Activated naive CD4-positive, alpha-beta T cell treated with anti-CD3 and anti-CD28 coated beads, Interleukin-2, amount 10 ng/mL, durations not matched to agents 7 days and 5 days (primary cell): ENCODE measurements at regions not wholly inside any gene's neighbourhood (a gene's known extent, or its start where the extent isn't known, plus 50 kb on each side); places are given as distances from the start of the nearest gene placed in this dataset.

Experiments used
- CTCF ChIA-PET: fragments of 350-600 bp; sonication (Branson Sonifier 250); formaldehyde crosslinking; loops from one replicate; lab custom pipeline; 2021; ENCODE audit warnings: antibody characterized with exemption; lab: Charles Lee
- DNase-seq: peaks from one replicate; pipeline ENCODE4 v3.0.0-alpha.2; 2020
- H3K27ac Mint-ChIP-seq: one replicate; pipeline ENCODE4 v1.8.0; 2021; ENCODE audit warnings: mild to moderate bottlenecking, moderate library complexity, mixed read lengths
- H3K27me3 Mint-ChIP-seq: one replicate; pipeline ENCODE4 v1.8.0; 2021; ENCODE audit warnings: mild to moderate bottlenecking, mixed read lengths
- H3K36me3 Mint-ChIP-seq: one replicate; pipeline ENCODE4 v1.8.0; 2021; ENCODE audit warnings: mixed read lengths
- H3K4me1 Mint-ChIP-seq: one replicate; pipeline ENCODE4 v1.8.0; 2021; ENCODE audit warnings: mixed read lengths
- H3K4me3 Mint-ChIP-seq: one replicate; pipeline ENCODE4 v1.8.0; 2021; ENCODE audit warnings: mild to moderate bottlenecking, moderate library complexity, mixed read lengths
- H3K9me3 Mint-ChIP-seq: one replicate; pipeline ENCODE4 v1.8.0; 2021; ENCODE audit warnings: mixed read lengths

DNA sequence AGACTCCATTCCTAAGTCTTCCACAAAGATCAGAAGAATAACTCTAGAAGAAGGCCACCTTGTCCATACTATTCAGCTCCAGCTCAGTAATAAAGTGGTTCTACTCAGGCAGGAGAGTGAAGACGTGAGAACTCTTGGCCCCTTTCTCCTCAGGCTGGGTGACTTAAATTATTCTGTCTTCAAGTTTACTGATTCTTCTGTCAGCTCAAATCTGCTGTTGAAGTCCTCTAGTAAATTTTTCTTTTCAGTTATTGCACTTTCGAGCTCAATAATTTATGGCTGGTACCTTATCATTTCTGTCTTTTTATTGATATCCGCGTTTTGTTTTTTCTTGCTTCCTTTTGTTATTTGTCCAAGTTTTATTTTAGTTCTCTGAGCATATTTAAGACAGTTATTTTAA, 922.3 kb upstream of the PCDH9 start:
- Mint-ChIP-seq H3K4me3 (no peak overlapping the region), H3K4me1 (no peaks in the 10 kb centered on the region), H3K9me3 (peaks cover 13% of the 10 kb centered on the region), H3K27ac (no peak overlapping the region), H3K27me3 (no peaks in the 10 kb centered on the region), H3K36me3 (no peaks in the 10 kb centered on the region)
- CTCF ChIA-PET = no interaction called here
- no peak for DNase-seq

DNA sequence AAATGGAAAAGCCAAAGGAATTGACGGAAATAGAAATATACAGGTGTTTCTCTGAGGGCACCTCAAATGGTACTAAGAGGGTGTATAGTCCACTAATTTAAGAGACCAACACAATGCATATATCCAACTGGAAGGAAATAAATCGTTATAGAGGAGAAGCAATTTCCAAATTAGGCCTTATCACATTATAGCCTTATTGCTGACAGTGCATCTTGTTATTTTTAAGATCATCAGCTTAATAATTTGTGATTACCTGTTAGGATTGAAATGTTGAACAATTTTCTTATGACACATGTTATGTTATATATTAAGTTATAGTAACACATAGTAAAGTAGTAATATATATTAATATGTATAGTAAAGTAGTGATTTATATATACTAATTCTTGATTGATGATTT, 915.7 kb upstream of the PCDH9 start:
- H3K9me3 Mint-ChIP-seq = peaks cover 8% of the 10 kb centered on the region
- H3K4me1 Mint-ChIP-seq = no peaks in the 10 kb centered on the region
- no peaks in the 10 kb centered on the region for H3K27me3 Mint-ChIP-seq
- CTCF ChIA-PET = no interaction called here
- no peak for DNase-seq
- no peak overlapping the region for H3K4me3 Mint-ChIP-seq
- no peaks in the 10 kb centered on the region for H3K36me3 Mint-ChIP-seq
- H3K27ac Mint-ChIP-seq = no peak overlapping the region

DNA sequence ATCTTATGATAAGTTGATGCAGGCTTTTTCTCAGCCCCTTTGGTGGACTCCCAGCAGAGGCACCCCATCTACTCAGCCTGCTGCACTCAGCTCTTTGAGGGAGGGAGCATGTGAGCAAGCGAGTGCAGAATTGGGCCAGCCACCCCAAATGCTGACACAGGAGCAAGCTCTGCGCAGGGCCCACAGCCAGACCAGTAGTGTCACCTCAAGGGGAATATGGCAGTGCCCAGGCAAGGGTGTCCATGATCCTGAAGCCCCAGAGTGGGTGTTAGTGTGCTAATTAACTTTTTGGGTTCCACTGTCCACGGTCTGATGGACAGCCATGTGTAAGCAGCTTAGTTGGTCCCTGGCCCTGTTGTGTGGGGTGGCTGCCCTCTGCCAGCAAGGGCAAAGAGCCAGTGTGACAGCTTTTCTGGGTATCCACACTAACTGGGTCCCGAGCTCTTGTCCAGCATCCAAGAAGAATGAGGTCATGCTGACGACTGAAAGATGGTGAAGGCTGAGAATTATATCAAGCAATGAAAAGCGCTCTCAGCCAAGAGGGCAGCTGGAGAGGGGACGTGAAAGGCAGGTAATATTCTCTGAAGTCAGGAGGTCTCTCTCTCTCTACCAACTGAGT, 898.3 kb upstream of the PCDH9 start:
- CTCF ChIA-PET = no interaction called here

DNA sequence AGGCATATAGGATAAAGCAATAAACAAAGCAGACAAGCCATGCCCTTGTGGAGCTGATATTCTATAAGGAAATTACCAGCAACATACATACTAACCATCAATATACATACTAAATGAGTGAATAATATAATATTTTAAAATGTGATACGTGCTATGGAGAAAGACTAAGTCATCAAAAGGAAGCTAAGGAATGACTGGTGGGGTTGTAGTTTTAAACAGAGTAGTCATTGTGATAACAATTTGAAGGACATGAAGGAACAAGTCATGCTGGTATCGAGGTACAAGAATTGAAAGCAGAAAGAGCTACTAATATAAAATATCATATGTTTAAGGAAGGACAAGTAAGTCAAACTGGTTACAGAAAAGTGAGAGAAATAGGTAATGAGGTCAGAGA, 894.9 kb upstream of the PCDH9 start:
- no peak overlapping the region for H3K27ac Mint-ChIP-seq
- H3K36me3 Mint-ChIP-seq = no peaks in the 10 kb centered on the region
- no peak for DNase-seq
- CTCF ChIA-PET = interaction anchor here (0.7 kb wide), 1 partner anchor 9 kb away, joined by 3 read pairs; no protein-coding TSS in a partner anchor
- H3K4me3 Mint-ChIP-seq = no peak overlapping the region
- H3K4me1 Mint-ChIP-seq = no peaks in the 10 kb centered on the region
- H3K27me3 Mint-ChIP-seq = no peaks in the 10 kb centered on the region
- H3K9me3 Mint-ChIP-seq = no peaks in the 10 kb centered on the region

More for the DNA sequence above, 898.3 kb upstream of the PCDH9 start:
- Mint-ChIP-seq H3K27me3 (no peaks in the 10 kb centered on the region), H3K27ac (no peak overlapping the region), H3K9me3 (peaks cover 2% of the 10 kb centered on the region), H3K4me3 (no peak overlapping the region), H3K36me3 (no peaks in the 10 kb centered on the region), H3K4me1 (no peaks in the 10 kb centered on the region)
- DNase-seq = no peak

DNA sequence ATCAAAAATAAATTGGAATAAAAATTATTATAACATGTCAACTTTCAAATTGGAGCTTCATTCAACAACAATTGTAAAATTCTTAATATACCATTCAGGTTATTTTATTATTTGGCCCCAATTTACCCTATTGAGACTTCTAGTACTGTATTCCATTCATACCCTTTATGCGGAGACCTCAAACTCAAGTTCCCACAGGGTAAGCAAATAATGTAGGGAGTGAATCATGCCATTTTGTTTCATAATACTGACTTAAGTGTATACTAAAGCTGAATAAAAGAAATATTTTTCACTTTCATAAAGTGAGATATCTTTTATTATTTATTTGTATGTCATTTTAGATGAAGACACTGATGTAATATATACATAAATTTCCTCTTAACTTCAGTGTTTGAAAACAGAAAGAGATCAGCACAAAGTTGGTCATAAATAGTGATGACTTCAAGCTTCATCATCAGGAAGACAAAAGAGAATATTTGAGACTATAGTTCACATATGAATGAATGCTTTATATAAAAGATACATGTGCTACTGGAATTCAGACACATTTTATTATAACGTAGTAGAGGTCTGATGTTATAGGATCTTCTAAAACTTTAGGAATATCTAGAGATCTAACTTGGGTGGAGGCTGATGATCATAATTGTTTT, 894.4 kb upstream of the PCDH9 start:
- CTCF ChIA-PET = no interaction called here
- DNase-seq = no peak
- Mint-ChIP-seq H3K9me3 (no peaks in the 10 kb centered on the region), H3K27ac (no peak overlapping the region), H3K4me3 (no peak overlapping the region), H3K27me3 (no peaks in the 10 kb centered on the region), H3K4me1 (no peaks in the 10 kb centered on the region), H3K36me3 (no peaks in the 10 kb centered on the region)

DNA sequence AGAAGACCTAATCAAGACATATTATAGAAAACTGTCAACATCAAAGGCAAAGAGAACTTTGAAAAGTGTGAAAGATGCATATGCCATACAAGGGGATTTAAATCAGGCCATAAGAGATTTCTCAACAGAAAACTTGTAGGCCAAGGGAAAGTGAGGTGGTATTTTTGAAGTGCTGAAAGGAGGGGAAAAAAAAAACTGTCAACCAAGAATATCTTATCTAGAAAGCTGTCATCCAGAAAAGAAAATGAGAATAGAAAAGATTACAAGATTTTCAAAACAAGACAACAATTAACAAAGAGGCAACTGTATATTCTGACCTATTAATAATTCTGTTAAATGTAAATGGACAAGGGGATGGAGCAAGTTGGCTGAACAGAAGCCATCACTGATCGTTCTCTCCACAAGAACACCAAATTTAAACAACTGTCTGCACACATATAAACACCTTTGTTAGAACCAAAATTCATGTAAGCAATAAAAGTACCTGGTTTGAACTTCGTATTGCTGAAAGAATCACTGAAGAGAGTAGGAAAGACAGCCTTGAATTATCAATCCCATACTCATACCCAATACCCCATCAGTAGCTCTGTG, 880.1 kb upstream of the PCDH9 start:
- H3K36me3 Mint-ChIP-seq = no peaks in the 10 kb centered on the region
- H3K4me3 Mint-ChIP-seq = no peak overlapping the region
- H3K4me1 Mint-ChIP-seq = no peaks in the 10 kb centered on the region
- CTCF ChIA-PET = no interaction called here
- DNase-seq = no peak
- H3K9me3 Mint-ChIP-seq = peaks cover 20% of the 10 kb centered on the region
- H3K27me3 Mint-ChIP-seq = no peaks in the 10 kb centered on the region
- H3K27ac Mint-ChIP-seq = no peak overlapping the region

DNA sequence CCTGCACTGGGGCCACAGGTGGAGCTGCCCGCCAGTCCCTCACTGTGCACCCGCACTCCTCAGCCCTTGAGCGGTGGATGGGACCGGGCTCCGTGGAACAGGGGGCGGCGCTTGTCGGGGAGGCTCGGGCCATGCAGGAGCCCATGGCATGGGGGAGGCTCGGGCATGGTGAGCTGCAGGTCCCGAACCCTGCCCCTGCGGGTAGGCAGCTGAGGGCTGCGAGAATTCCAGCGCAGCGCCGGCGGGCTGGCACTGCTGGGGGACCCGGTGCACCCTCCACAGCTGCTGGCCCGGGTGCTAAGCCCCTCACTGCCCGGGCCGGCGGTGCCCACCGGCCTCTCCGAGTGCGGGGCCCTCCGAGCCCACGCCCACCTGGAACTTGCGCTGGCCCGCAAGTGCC, 877.5 kb upstream of the PCDH9 start:
- Mint-ChIP-seq H3K4me3 (no peak overlapping the region), H3K27me3 (no peaks in the 10 kb centered on the region), H3K36me3 (no peaks in the 10 kb centered on the region), H3K9me3 (peaks cover 24% of the 10 kb centered on the region), H3K27ac (no peak overlapping the region), H3K4me1 (no peaks in the 10 kb centered on the region)
- CTCF ChIA-PET = no interaction called here
- DNase-seq = no peak

DNA sequence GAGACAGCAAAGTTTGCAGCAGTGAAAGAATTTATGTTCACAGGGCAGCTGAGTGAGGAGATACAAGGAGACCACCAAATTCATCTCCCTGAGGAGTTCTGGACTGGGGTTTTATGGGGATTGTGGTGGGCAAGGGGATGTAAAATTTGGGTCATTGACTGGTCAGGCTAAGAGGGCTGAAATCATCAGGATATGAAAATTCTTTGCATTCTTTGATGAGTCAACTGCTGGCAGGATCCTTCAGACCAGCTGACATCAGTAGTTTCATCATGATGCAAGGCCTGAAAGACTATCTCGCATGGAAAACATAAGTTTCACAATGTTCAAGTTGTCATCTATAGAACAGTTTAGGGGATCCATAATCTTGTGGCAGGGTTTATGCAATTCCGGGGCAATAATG, 869.5 kb upstream of the PCDH9 start:
- Mint-ChIP-seq H3K36me3 (no peaks in the 10 kb centered on the region), H3K27ac (no peak overlapping the region), H3K27me3 (no peaks in the 10 kb centered on the region), H3K4me1 (no peaks in the 10 kb centered on the region), H3K9me3 (peaks cover 11% of the 10 kb centered on the region), H3K4me3 (no peak overlapping the region)
- CTCF ChIA-PET = no interaction called here
- no peak for DNase-seq

DNA sequence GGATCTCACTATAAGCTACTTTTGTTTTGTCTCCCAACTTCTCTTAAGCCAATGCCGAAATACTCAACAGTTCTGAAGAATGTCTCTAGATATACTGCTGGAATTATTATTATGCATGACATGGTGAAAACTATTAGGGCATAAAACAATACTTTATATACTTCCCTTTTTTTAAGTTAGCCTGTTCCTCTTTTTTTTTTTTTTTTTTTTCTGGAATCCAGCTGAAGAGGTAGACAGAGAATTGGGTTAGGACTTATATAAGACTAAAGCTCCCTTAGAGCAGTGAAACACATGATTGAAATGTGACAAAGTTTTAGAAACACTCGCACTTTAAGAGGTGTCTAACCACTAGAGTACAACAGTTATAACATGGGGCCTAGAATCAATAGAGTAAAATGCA, 850.9 kb upstream of the PCDH9 start:
- H3K36me3 Mint-ChIP-seq = no peaks in the 10 kb centered on the region
- no peak overlapping the region for H3K4me3 Mint-ChIP-seq
- no peak overlapping the region for H3K27ac Mint-ChIP-seq
- CTCF ChIA-PET = no interaction called here
- no peaks in the 10 kb centered on the region for H3K27me3 Mint-ChIP-seq
- H3K9me3 Mint-ChIP-seq = no peaks in the 10 kb centered on the region
- H3K4me1 Mint-ChIP-seq = no peaks in the 10 kb centered on the region
- no peak for DNase-seq

DNA sequence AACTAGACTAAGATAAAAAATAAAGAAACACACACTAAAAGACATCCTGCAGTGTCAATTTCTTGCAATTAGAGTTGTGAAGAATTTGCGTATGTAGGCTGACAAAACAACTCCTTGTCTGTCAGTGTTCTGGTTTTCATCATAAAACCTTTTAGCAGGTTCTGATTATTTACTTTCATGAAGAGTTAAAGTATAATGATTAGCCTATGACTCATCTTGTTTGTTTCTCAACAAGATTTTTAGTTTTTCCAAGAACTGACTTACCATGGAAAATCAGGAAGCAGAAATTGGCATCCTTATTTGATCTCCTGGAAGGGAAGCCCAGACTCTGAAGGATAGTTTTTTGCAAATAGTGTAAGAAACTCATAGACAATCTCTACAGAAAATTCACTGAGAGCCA, 848.7 kb upstream of the PCDH9 start:
- Mint-ChIP-seq H3K4me1 (no peaks in the 10 kb centered on the region), H3K27ac (no peak overlapping the region), H3K27me3 (no peaks in the 10 kb centered on the region), H3K9me3 (peaks cover 6% of the 10 kb centered on the region), H3K36me3 (no peaks in the 10 kb centered on the region), H3K4me3 (no peak overlapping the region)
- CTCF ChIA-PET = no interaction called here
- no peak for DNase-seq

DNA sequence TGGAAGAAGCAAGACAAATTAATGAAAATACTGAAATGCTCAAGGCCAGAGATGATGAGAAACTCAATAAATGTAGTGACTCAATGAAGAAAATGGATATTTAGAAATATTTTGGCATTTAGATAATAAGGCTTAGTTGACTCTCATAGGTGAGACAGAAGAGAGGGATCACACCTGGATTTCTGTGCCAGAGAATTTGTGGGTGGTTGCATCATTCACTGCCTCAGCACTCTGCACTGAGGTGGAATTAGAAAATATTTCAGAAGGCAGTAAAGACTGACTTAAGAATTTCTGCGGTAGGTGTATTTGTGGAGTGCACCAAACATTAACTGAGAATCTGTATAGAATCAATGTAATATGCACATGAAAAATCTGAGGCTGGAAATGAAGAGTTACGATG, 848.3 kb upstream of the PCDH9 start:
- H3K27ac Mint-ChIP-seq = no peak overlapping the region
- H3K36me3 Mint-ChIP-seq = no peaks in the 10 kb centered on the region
- H3K4me1 Mint-ChIP-seq = no peaks in the 10 kb centered on the region
- H3K4me3 Mint-ChIP-seq = no peak overlapping the region
- no peaks in the 10 kb centered on the region for H3K27me3 Mint-ChIP-seq
- CTCF ChIA-PET = no interaction called here
- H3K9me3 Mint-ChIP-seq = peaks cover 6% of the 10 kb centered on the region
- DNase-seq = no peak

DNA sequence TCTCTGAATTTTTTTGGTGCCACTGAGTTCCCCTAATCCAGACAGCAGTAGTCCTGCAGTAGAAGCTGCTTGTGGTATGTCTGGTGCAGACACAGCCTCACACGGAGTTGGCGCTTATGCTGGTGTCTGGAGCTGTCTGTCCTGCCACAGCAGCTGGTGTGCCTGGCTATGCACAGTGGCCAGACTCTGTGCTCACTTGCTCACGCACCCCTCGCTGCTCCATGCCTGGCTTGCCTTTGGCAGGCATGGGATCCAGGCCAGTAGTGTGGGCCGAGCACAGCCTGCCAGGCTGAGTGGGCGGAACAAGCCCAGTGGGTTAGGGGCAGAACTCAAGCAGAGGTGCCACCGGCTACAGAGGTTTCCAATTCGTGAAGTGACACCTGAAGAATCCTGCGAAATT, 845.9 kb upstream of the PCDH9 start:
- Mint-ChIP-seq H3K27me3 (no peaks in the 10 kb centered on the region), H3K4me3 (no peak overlapping the region), H3K4me1 (no peaks in the 10 kb centered on the region), H3K9me3 (peaks cover 7% of the 10 kb centered on the region), H3K27ac (no peak overlapping the region), H3K36me3 (no peaks in the 10 kb centered on the region)
- CTCF ChIA-PET = no interaction called here
- no peak for DNase-seq

DNA sequence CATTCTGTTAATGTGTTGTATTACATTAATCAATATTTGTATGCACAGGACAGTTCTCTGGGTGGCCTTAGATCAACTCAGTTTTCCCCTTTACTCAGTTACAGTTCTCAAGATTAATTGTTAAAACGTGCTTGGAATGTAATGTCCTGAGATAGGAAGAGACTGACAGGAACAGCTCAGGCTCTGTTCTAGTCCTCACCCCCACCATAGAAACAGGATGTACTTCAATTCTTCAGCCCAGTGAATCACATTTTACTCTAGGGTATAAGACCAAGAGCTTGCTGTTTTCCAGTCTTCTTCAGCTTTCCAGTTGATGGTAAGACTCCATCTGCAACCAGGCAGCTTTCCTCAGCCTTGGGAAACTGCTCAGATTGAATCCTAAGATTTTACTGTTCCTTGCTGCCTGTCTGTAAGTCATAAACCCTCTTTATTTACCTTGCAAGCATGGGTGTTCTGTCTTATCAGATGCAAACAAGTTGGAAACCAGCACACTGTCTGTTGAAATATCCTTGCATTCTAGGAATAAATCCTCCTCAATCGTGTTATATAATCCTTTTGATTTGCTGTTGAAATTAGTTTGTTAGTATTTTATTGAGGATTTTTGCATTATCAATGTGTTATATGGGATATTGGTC, 836.9 kb upstream of the PCDH9 start:
- CTCF ChIA-PET = no interaction called here
- Mint-ChIP-seq H3K4me1 (no peaks in the 10 kb centered on the region), H3K27me3 (no peaks in the 10 kb centered on the region), H3K36me3 (no peaks in the 10 kb centered on the region), H3K9me3 (no peaks in the 10 kb centered on the region), H3K4me3 (no peak overlapping the region), H3K27ac (no peak overlapping the region)
- no peak for DNase-seq

DNA sequence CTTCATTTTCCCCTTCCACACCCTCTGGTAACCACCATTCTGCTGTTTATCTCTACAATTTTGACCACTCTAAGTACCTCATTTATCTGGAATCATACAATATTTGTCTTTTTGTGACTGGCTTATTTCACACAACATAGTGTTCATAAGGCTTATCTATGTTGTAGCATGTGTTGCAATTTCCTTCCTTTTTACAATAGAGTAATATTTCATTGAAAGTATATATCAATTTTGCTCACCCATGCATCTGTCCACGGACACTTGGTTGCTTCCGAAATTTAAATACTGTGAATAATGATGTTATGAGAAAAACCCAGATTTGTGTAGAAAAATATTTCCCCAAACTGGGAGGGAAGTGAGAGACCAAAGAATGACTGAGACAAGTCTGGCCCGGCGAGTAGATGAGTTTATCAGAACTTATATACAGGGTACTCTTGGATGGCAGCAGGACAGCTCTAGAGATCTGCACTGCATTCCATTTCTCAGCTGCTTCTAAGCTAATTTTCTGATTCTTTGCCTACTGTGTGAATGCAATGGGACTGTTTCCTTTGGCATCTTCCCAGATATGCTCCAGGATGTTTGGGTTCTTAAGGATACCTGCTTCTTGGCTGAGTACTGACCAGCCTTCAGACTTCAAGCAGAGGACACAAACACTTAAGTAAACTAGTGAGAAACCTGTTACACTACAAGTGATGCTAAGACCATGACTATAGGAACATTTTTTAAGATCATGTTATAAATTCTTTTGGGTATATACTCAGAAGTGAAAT, 834.0 kb upstream of the PCDH9 start:
- Mint-ChIP-seq H3K27ac (no peak overlapping the region), H3K9me3 (no peaks in the 10 kb centered on the region), H3K4me3 (no peak overlapping the region), H3K4me1 (no peaks in the 10 kb centered on the region), H3K27me3 (no peaks in the 10 kb centered on the region), H3K36me3 (no peaks in the 10 kb centered on the region)
- no peak for DNase-seq
- CTCF ChIA-PET = no interaction called here
